ENCODE measurements at regions not wholly inside any gene's neighbourhood (a gene's known extent, or its start where the extent isn't known, plus 50 kb on each side); places are given as distances from the start of the nearest gene placed in this dataset.

DNA sequence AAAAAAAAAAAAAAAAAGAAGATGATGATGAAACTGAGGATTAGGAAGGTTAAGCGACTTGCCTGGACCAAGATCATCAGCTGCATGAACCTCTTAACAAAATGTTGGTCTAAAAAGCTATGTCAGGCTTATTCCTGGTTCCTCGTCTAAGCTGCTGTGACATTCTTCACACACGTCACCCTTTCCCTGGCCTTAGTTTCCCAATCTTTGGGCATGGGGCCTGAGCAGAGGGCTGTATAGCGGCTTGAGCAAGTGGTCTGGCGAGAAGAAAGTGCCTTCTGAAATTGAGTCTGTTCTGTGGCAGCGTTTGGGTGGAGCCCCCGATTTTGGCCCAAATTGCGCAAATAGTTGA lies 58.7 kb upstream of the CCND2 start (continued):
- TF ChIP-seq, protein P1, sequence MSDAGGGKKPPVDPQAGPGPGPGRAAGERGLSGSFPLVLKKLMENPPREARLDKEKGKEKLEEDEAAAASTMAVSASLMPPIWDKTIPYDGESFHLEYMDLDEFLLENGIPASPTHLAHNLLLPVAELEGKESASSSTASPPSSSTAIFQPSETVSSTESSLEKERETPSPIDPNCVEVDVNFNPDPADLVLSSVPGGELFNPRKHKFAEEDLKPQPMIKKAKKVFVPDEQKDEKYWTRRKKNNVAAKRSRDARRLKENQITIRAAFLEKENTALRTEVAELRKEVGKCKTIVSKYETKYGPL (CRISPR knock-in tag; IDR thresholded peaks at IDR 0.05) = no peak
- TF ChIP-seq GABPB1 (CRISPR knock-in tag; IDR thresholded peaks at IDR 0.05) (no peak), KDM2A (CRISPR knock-in tag; IDR thresholded peaks at IDR 0.05; ENCODE audit: borderline replicate concordance, low read depth) (no peak)
- TF ChIP-seq, protein P2, sequence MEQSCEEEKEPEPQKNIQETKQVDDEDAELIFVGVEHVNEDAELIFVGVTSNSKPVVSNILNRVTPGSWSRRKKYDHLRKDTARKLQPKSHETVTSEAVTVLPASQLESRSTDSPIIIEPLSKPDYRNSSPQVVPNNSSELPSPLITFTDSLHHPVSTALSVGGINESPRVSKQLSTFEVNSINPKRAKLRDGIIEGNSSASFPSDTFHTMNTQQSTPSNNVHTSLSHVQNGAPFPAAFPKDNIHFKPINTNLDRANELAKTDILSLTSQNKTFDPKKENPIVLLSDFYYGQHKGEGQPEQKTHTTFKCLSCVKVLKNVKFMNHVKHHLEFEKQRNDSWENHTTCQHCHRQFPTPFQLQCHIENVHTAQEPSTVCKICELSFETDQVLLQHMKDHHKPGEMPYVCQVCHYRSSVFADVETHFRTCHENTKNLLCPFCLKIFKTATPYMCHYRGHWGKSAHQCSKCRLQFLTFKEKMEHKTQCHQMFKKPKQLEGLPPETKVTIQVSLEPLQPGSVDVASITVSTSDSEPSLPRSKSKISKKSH (CRISPR knock-in tag; IDR thresholded peaks at IDR 0.05; ENCODE audit: borderline replicate concordance) = no peak

- POLR2A ChIA-PET = no interaction called here
- CTCF ChIA-PET (ENCODE audit: low intra/inter-chr PET ratio, low total read pairs) = no interaction called here
- no peak for ATAC-seq
- intact Hi-C loops (cut with micrococcal nuclease; ENCODE audit: unreplicated experiment) (no loop called here), in situ Hi-C loops (cut with HindIII; ENCODE audit: extremely low pct_ligation_motif_present, low pct_unique_long_range_greater_than_20kb) (no loop called here)
- no peak overlapping the region for H3K4me3 ChIP-seq (replicated peaks in 1 of 3; ENCODE audit: insufficient read depth in 1 of 3, low read depth in 2 of 3, low read length in 3 of 3)
- no TSS peak for BruUV-seq (replicated peaks)
- H3K79me2 ChIP-seq (ENCODE audit: insufficient read depth, low read length) = no peaks in the 10 kb centered on the region
- no peak overlapping the region for H3K4me2 ChIP-seq (ENCODE audit: low read depth, low read length)
- H3K9me3 ChIP-seq (ENCODE audit: low read length) = no peaks in the 10 kb centered on the region
- H3K27ac ChIP-seq (ENCODE audit: extremely low read length, insufficient read depth, low read length) = no peak overlapping the region
- no peaks in the 10 kb centered on the region for H3K36me3 ChIP-seq (replicated peaks in 1 of 2; ENCODE audit: control insufficient read depth in 1 of 2, insufficient read depth in 2 of 2, low read length in 2 of 2)
- H3K27me3 ChIP-seq (ENCODE audit: control insufficient read depth in 1 of 2, insufficient read depth in 2 of 2, low read length in 2 of 2) = peaks cover 0 to 26% of the 10 kb centered on the region in 2 experiments; a peak in 2 of 5 replicates
- DNase-seq (ENCODE audit: low spot score) = no peak
- FAIRE-seq = no peak
- H3K9ac ChIP-seq (ENCODE audit: insufficient read depth, low read depth, low read length) = no peak overlapping the region
- no peak overlapping the region for H2AFZ ChIP-seq (ENCODE audit: low read length)
- 52% methylated on average over 6 of the region's 6 CpGs for WGBS (ENCODE audit: low lambda C conversion rate)
- H4K20me1 ChIP-seq (ENCODE audit: insufficient read depth, low read length) = no peaks in the 10 kb centered on the region
- H3K4me1 ChIP-seq (ENCODE audit: insufficient read depth, low read length) = no peaks in the 10 kb centered on the region
- no peak for TF ChIP-seq ESRRA (CRISPR knock-in tag; IDR thresholded peaks at IDR 0.05; ENCODE audit: low read depth)
- TF ChIP-seq SRY (CRISPR knock-in tag; IDR thresholded peaks at IDR 0.05) = no peak
- TF ChIP-seq, protein P3, sequence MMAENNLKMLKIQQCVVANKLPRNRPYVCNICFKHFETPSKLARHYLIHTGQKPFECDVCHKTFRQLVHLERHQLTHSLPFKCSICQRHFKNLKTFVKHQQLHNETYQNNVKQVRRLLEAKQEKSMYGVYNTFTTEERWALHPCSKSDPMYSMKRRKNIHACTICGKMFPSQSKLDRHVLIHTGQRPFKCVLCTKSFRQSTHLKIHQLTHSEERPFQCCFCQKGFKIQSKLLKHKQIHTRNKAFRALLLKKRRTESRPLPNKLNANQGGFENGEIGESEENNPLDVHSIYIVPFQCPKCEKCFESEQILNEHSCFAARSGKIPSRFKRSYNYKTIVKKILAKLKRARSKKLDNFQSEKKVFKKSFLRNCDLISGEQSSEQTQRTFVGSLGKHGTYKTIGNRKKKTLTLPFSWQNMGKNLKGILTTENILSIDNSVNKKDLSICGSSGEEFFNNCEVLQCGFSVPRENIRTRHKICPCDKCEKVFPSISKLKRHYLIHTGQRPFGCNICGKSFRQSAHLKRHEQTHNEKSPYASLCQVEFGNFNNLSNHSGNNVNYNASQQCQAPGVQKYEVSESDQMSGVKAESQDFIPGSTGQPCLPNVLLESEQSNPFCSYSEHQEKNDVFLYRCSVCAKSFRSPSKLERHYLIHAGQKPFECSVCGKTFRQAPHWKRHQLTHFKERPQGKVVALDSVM (CRISPR knock-in tag; IDR thresholded peaks at IDR 0.05) = no peak
- TF ChIP-seq ZNF616 (CRISPR knock-in tag; IDR thresholded peaks at IDR 0.05; ENCODE audit: low read depth) = no peak
- TF ChIP-seq ZFP82 (CRISPR knock-in tag; IDR thresholded peaks at IDR 0.05; ENCODE audit: borderline replicate concordance) = no peak
- TF ChIP-seq ZNF550 (CRISPR knock-in tag; IDR thresholded peaks at IDR 0.05; ENCODE audit: borderline replicate concordance) = no peak
- no peak for TF ChIP-seq ZBTB3 (CRISPR knock-in tag; IDR thresholded peaks at IDR 0.05; ENCODE audit: borderline replicate concordance, low read depth)
- TF ChIP-seq, protein P4, sequence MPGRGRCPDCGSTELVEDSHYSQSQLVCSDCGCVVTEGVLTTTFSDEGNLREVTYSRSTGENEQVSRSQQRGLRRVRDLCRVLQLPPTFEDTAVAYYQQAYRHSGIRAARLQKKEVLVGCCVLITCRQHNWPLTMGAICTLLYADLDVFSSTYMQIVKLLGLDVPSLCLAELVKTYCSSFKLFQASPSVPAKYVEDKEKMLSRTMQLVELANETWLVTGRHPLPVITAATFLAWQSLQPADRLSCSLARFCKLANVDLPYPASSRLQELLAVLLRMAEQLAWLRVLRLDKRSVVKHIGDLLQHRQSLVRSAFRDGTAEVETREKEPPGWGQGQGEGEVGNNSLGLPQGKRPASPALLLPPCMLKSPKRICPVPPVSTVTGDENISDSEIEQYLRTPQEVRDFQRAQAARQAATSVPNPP (CRISPR knock-in tag; IDR thresholded peaks at IDR 0.05) = no peak
- no peak for TF ChIP-seq THAP11 (CRISPR knock-in tag; IDR thresholded peaks at IDR 0.05)
- TF ChIP-seq FOXK1 (CRISPR knock-in tag; IDR thresholded peaks at IDR 0.05; ENCODE audit: borderline replicate concordance, low read depth) = no peak
- no peak for TF ChIP-seq ZXDC (CRISPR knock-in tag; IDR thresholded peaks at IDR 0.05)
- TF ChIP-seq ZBTB21 (CRISPR knock-in tag; IDR thresholded peaks at IDR 0.05) = no peak
These were observed 60.1 kb upstream of the CCND2 start for GRCh38 chr12:4213471-4213870.
